Sigmoid colon (tissue), 4 donors: ENCODE measurements at regions not wholly inside any gene's neighbourhood (a gene's known extent, or its start where the extent isn't known, plus 50 kb on each side); places are given as distances from the start of the nearest gene placed in this dataset.

Experiments
- CTCF ChIP-seq, 4 experiments: fragments of 450-650 bp in 3 of 4; fragments of 200-600 bp in 1 of 4; IDR thresholded peaks; one replicate each; pipeline ENCODE4 v1.5.1; 2016 to 2019; ENCODE audit warnings: antibody characterized with exemption in 4 of 4, mild to moderate bottlenecking in 3 of 4, moderate library complexity in 2 of 4
- POLR2AphosphoS5 ChIP-seq, 4 donors: sonication (generic); formaldehyde crosslinking; IDR thresholded peaks; one replicate each; pipeline ENCODE4 v1.6.1; 2017; ENCODE audit warnings: antibody characterized with exemption in 4 of 4

- no peak for TF ChIP-seq CTCF (IDR thresholded peaks at IDR 0.05)
- no peak for TF ChIP-seq POLR2AphosphoS5 (IDR thresholded peaks at IDR 0.05)
These were observed 124.4 kb upstream of the RNF32 start for GRCh38 chr7:156515911-156516790.
